ENCODE measurements at regions not wholly inside any gene's neighbourhood (a gene's known extent, or its start where the extent isn't known, plus 50 kb on each side); places are given as distances from the start of the nearest gene placed in this dataset.

- TF ChIP-seq POLR2AphosphoS5 (IDR thresholded peaks at IDR 0.05; ENCODE audit: borderline replicate concordance, low read depth, low read length): no peak
- TF ChIP-seq EZH2 (IDR thresholded peaks at IDR 0.05): no peak
- no peak for TF ChIP-seq FOXP2 (optimal IDR thresholded peaks at IDR 0.05; ENCODE audit: control extremely low read depth, extremely low read length, insufficient read depth)
Measured at GRCh38 chr7:370259-370625, 80.3 kb downstream of the FOXL3 start.

Measured in SK-N-MC (cell line).